GM19395 (cell line): ENCODE measurements at regions not wholly inside any gene's neighbourhood (a gene's known extent, or its start where the extent isn't known, plus 50 kb on each side); places are given as distances from the start of the nearest gene placed in this dataset.

Source experiments
- ATAC-seq: cut with Tn5 transposase; IDR thresholded peaks from one replicate; pipeline ENCODE4 v1.9.1; 2021; ENCODE audit warnings: mild to moderate bottlenecking, moderate library complexity; ENCODE audit not compliant: unreplicated experiment

DNA sequence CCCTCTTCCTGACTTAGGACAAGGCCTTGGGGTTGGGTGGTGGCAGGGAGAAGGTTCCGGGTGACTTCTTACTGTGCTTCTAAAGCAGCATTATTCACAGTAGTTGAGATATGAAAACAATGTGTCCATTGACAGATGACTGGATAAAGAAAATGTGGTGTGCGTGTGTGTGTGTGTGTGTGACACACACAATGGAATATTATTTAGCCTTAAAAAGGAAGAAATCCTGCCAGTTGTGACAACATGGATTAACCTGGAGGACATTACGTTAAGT lies 128.1 kb upstream of the RASGRP1 start:
- ATAC-seq = no peak

GRCh38 chr15:38695249-38696108 lies 130.9 kb upstream of the RASGRP1 start:
- ATAC-seq = no peak

DNA sequence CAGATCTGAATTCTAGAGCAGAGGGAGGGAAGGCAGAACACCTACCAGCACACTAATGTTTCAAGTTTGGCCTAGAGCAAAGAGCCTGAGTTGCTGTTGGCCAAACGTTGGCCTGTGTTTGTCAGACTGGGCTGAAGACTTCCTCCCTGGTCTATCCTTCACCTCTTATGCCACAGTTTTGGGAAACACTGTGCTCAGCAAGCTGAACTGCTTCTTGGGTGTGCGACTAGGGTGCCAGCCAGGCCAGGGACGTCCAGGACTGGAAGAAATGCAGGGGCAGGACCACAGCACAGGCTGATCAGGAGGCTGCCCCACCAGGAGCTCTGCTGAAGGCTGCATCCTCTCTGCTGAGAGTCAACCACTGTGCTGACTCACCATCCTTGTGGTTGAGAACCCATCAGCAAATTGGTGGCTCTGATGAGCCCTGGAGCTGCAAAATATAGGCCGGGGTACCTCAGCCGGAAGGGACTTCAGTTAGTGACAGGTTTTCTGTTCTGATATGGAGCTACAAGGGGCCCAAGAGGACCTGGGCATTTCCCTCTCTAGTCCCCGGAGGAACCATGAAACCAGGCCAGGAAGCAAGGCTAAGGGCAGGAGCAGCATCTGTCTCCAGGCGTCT lies 131.6 kb upstream of the RASGRP1 start:
- ATAC-seq = peak; percentile 69

DNA sequence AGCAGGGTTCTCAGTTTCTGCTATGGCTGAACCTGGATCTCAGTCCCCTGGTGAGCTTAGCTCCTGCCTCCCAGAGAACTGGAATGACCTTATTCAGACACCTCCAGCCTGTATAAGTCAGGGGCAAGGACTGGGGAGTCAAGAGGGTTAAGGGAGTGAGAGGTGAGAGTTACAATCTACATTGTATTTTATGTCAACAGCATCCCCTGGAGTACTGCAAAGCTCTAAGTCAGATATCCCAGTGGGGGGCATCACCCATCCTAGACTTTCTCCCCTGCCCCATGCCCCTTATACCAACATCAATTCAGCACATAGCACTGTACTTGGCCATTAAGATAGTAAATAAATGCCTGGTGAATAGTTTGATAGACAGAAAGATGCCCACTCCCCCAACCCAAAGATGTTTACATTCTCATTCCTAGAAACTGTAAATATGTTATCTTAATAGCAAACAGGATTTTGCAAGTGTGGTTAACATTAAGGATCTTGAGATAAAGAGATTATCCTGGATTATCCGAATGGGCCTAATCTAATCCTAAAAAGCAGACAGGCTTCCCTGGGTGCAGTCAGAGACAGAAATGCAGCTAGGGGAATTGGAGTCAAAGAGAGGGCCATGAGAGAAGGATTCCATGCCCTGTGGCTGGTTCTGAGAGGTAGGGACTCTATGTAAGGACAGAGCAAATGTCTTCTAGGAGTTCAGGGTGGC lies 132.3 kb upstream of the RASGRP1 start:
- no peak for ATAC-seq

DNA sequence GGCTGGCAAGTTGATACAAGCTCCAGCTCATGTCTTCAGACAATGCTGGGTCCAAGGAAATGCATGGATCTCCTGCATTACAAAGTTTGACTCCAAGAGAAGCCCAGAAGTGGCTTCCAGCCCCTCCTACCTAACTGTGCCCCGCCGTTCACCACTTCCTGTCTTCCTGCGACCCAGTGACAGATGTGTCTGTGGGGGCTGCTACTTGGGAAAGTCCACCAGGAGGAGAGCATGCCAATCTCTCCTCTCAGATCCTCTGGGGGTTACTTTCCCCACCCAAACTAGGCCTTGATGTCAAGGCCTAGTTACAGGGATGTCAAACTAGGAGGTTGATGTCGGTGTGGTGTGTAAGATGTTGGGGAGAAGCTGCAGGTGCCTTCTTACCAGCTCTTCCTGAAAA lies 133.6 kb upstream of the RASGRP1 start:
- no peak for ATAC-seq

DNA sequence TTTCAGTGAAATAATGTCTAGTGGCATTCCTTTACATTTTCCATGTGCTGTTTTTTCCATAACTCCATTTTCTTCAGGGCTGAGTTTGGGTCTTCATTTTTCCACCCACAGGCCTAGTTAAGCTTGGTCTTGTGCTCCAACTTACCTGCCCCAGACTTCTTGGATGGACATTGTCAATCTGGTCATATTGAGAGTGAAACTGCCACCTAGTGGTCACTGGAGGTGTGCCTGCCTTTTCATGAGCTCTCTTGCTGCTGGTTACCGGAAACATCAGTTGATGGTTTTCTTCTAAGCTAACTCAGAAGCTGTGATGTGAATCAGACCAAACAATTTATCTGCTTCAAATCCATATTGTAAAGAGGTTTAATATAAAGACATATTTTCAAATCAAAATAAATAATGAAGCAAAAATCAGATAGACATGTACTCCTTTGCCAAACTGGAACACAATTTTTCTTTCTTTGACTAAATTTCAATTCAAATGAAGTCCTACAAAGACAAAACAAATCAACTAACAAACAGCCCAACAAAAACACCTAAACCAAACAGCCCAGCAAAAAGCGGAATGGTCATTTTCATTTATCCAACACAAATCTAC lies 135.1 kb upstream of the RASGRP1 start:
- ATAC-seq = peak; percentile 71

- ATAC-seq = no peak
Observed at GRCh38 chr15:38701149-38701548, 136.5 kb upstream of the RASGRP1 start.

DNA sequence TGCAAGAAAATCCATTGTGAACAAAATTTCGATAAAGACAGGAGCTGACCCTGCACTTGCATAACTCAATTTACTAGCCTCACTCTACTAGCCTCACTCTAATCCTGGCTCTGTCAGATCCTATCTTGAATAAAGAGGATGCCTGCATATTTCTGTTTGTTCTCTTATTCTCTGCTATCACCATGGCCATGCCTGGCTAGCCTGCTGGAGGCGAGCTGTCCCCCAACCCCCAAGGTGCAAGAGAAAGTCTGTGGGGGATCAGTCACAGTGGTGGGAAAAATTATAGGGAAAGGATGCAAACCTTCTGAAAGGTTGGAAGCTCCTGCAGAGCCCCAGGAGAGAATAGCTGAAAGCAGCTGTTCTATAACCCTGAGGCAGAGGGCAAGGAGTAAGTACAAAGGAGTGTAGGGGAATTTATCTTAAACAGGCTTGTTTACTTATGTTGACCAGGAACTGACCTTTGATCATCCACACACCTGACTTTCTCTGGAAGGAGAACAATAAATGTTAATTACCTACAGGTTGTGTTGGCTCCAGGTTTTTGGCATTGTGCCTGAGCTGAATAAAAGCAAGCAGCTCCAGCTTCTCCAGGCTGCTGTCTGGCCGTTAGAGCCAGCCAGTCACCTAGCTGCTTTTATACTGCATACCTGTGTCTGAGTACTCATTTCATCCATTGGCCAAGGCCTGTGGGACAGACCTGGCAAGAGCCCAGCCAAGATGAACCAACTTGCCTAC lies 137.7 kb upstream of the RASGRP1 start:
- no peak for ATAC-seq

DNA sequence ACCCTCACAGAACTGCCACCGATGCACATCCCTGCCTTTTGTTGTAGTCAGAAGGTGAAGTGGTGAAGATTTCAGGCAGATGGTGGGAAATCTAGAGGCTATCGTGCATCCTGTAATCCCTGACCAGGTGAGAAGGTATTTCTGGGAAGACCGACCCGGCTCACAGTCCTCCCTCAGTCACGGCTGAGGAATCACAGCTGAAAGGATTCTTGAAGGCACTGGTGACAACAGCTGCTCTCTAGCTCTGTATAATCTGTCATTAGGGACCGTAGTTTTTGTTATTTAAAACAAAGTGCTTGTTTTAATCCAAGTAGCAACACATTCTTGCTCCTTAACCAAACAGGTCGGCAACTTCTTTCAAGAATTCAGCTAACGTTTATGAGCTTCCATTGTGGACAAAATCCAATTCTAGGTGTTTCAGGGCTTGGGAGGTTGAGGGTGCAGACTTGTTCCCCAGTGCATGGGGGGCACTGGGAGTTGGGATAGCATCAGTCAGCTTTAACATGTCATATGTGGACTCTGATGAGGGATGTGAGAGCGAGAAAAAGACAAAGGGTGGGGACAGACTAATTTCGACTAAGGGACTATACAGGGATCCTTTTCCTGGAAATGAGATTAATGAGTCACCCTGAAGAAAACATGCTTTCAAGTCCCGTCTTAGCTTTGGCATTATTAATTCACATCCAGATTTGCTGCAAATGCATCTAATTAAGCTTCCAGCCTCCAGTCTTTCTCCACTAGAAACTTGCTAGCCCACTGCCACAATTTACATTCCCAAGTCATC lies 141.0 kb upstream of the RASGRP1 start:
- no peak for ATAC-seq

DNA sequence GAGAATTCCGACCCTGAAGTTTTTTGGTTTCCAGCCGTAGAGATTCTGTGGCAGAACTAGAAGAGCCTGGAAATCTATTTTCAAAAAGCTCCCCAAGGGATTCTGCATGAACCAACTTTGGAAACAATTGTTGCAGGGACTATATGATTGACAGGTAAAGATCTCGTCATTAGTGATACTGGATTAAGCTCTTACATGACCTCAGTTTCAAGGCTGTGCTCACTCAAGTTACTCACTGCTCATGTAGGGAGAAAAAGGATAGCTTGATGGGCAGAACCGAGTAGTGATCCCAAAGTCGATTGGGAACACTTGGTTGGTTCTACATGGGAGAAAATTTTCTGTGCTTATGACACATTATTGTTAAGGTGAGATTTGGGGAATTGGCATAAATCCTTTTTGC lies 142.3 kb upstream of the RASGRP1 start:
- no peak for ATAC-seq

DNA sequence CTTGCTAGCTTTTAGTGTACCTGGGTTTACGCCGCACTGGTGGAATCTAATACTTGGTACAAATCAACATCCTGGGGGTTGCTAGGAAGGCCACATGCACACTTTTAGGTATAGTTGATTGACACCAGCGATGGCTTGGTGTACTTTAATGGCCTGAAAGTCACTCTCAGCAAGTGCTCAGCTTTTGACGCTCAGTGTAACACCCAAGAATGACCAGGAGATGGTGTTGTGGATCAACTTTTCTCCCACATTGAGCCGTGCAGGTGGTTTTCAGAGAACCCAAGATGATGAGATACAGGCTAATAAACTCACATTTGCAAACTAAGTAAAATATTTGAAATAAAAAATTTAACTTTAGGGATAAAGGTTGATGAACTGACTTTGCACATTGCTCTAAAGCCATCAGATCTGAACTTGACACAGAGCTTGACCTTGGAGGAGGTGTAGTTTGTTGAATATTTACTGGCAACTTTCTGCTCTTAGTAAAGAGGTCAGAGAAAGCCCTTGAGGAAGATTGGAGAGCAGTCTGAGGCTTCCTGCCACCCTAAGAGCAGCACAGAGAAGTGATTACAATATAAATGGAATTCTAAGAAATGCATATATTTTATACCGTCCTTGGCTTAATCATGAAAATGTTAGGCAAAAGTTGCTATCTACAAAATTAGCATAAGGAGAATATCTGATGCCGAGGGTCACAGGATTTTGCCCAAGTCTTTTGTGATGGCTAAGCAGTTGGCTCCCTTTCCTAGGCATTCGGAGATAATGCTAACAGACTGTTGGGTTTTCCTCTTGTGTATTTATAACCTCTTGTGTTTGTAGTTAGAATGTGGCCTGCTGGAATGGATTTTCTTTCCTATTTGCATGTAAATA lies 143.4 kb upstream of the RASGRP1 start:
- ATAC-seq = peak; percentile 81

DNA sequence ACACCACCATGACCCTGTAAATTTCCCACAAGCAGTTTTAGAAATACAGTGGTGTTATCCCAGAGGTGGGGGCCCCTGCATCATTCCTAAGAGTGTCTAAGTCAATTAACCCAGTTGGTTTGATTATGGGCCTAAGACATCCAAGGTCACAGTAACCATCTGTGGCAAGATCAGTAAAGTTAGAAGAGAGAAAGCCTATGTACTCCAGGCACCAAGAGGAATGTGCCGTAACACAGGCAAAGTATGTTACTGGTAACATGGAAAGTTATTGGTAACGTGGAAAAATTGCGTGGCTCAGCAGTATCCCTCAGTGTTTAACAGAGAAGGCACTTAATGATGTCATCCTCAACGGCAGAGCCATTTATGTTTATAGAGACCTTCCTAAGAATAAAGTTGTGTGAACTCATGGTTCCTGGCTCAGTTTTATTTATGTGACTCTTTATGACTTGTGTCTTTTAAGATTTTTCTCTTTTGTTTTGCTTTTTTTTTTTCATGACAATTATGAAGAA lies 144.1 kb upstream of the RASGRP1 start:
- no peak for ATAC-seq

DNA sequence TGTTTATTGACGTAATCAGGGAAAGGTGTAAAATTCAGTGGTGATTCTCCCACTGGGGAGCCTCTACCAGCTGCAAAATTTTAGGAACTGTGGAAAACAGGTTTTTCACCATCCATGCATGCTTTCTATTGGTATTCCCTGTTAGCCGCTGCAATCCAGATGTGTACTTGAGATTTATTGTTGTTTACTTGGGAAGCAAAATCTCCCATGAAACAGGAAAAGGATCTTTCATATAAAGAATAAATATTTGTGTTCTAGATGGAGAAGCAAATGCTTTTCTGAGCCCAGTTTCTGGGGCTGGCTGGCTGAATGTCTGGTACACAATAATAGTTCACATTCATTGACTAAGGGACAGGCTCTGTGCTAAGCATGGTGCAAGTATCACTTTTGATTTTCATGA lies 144.6 kb upstream of the RASGRP1 start:
- ATAC-seq = no peak

DNA sequence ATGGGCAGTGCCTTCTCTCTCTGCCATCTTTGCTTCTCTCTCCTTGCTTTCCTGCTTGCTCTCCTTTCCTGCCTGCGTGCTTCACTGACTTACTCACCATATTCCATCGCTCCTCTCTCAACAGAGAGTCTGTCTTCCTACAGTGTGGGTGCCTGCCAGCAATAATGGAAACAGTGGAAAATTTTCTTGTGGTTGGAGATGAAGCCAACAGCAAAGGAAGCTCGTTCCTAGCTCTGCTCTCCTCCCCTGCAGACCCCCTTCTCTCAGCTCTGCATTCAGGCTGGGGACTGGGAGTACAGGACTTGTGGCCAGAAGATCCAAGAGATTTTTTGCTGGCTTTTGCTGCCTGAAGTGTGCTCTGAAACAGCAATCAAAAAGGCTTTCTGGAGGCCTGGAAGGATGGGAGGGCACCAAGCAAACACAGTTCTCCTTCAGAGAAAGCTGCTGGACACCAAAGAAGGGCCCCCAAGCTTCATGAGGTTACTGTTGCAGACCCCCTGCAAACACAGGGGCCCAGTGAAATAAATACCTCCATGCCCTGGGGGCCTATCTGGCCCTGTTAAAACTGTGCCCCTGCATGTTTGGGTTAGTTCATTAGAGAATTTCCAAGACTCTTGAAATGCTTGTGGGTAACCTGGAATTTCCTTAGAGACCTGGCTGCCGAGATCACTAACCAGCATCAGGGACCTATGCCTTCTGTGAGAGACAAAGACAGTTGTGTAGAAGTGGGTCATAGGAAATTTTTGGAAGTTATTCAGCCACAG lies 149.9 kb upstream of the RASGRP1 start:
- ATAC-seq = no peak

DNA sequence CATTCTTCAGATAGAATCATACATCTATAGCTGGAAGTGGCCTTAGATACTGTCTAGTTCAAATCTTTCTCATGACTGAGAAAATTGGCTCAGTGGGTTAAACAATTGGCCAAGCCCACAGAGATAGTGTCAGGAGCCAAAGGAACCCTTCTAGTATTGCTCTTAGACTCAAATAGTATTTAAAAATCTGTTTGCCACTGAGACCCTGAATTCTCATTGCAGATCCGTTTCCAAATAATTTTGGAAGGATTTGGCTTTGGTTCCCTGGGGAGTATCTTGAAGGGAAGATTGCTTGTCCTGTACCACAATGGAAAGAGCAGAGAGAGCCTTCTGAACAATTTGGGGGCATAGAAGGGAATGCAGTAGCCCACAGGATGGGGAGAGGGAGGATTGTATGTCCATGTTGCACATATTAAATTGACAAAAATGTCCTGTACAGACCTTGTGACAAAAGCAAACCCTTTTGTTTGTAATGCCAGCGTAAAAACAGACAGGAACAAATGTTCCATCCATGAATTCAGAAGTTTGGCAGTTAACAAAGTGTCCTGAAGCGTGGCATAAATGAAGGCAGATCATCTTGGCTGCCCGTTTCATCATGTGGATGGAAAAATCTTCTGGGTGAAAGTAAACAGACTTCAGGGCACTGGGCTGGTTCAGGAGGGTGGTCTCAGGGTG lies 156.4 kb upstream of the RASGRP1 start:
- ATAC-seq = no peak

DNA sequence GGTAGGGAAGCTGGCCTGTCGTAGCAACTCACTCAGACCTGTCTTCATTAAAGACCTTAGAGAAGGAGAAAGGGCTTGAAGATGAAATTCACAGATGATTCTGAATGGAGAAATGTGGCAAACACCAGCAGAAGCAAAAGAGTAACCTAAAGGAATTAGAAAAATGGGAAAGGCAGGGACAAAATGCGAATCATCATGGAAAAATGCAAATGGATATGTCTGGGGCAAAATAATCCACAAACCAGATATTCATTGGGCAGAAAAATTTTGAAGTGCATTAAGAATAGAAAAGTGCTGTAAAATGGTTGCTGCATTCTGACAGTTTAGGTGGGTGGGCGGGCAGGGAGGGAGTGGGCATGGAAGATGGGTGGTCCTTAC lies 156.9 kb upstream of the RASGRP1 start:
- no peak for ATAC-seq

DNA sequence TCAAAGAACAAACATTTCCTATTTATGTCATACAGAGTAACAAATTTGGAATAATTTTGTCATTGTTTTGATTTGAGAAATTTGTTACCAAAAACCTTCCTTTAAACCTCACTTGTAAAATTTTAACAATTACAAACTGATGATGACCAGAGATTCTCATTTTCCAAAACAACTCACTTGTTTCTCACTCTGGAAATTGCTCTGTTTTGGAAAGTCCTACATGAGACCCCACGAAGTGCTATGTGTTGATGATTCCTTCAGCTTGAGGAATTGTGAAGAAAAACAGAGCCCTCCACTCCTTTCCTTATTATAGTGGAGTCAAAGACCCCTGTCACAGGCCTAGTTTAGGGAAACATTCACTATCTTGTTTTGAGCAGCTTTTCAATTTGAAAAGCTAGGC lies 157.6 kb upstream of the RASGRP1 start:
- ATAC-seq = no peak

GRCh38 chr15:38724827-38725226 lies 160.2 kb upstream of the RASGRP1 start:
- ATAC-seq = no peak
